Glomerular visceral epithelial cell (primary cell): ENCODE measurements at regions not wholly inside any gene's neighbourhood (a gene's known extent, or its start where the extent isn't known, plus 50 kb on each side); places are given as distances from the start of the nearest gene placed in this dataset.
"Not testable (repeated sequence)": the region's sequence is repeated elsewhere in the genome, so short reads cannot be mapped to it uniquely, and the experiment has no call there.

Experiments
- DNase-seq: peaks from one replicate; pipeline ENCODE4 v3.0.0-alpha.2; 2016; ENCODE audit errors: extremely low spot score

DNA sequence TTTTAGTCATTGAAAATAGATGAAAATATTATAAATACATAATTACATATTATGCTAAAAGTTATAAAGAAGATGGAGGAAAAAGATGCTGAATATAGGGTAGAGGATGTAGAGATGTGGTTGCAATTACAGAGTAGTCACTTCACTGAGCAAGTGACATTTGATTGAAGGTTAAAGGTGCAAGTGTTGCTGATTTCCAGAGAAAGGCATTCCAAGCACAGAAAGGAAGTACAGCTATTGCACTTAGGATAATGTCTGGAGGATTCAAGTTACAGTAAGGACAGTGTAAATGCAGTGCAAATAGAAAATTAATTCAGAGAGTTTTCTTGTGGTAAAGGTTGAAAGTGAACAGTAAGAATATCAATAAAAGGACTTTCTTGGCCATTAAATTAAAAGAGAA lies 1721.8 kb downstream of the PCDH9 start:
- DNase-seq: no peak

DNA sequence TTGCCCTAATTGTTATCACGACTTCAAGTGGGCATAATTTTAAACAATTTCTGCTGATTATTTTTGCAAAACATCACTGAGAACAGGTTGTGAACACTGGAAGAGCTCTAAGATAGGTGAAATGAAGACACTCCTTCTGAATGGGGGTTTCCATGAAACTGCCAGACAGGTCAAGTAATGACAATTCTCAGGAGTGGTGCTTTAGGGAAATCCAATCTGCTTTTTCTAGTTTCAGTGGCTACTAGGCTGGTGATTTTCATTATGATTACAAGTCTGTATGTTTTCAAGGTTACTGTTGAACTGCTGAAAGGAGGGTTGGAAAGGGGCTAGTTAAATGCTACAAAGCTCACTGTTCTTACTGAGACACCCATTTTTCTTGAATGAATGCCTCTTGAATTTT lies 1724.2 kb downstream of the PCDH9 start:
- DNase-seq: no peak

DNA sequence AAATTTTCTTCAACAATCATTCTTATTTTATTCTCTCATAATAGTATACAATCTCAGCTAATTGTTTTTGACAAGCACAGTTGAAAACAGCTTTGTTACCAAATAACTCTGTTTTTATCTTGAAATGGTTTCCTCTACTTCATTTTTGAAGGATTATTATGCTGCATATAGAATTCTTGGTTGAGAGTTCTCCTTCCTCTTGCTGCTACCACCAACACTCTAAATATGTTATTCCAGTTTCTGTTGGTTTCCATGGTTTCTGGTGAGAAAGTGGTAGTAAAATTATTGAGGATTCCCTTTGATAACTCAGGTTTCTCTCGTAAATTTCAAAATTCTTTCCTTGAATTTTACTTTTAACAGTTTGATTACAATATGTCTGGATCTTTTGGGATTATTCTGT lies 1725.9 kb downstream of the PCDH9 start:
- DNase-seq: no peak

DNA sequence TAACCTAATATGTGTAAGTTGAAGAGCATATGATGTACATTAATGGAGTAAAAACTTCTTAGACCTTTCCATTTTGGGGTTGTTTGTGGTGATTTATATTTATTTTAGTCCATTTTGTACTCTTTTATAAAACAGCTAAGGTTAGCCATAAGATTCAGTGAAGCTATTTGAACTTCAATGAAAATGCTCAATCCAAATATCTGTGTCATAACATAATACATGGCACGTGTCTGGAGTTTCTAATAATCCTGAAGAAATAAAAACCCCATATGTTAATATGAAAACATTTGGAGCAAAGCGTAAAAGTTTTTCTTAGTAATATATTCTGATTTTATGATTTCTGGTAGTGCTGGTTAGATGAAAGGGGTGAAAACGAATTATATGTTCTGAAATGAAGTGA lies 1729.7 kb downstream of the PCDH9 start:
- DNase-seq: no peak

DNA sequence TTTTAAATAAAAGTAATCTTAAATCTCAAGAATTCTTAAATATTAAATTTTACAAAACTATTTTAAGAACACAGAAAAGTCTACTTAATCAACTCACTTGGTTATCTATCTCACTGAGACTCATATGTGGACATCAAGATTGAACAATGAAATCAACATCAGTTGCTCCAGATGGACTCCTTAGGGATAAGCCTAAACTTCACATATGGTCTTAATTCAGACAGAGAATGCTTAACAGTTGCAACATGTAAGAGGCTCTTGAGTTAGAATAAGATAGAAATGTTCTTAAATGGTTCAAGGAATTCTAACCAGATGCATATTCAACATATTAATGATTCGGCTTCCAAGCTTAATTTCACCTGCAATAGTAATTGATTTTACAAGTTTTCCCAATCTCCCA lies 1730.9 kb downstream of the PCDH9 start:
- DNase-seq: no peak

DNA sequence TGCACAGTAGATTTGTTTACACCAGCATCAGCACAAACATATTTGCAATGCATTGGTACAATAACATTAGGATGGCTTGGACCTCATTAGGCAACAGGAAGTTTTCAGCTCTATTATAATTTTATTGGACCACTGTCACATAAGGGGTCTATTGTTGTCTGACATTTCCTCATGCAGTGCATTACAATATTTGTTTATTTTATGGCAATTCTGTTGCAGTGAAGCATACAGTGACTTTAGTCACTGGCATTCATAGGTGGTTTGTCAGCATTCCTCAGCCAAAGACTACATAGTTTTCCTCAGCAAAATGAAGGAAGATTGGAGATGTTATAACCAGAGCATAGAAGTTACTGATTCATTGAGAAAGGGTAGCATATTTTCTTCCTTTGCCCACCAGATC lies 1732.9 kb downstream of the PCDH9 start:
- peak; percentile 53 for DNase-seq

DNA sequence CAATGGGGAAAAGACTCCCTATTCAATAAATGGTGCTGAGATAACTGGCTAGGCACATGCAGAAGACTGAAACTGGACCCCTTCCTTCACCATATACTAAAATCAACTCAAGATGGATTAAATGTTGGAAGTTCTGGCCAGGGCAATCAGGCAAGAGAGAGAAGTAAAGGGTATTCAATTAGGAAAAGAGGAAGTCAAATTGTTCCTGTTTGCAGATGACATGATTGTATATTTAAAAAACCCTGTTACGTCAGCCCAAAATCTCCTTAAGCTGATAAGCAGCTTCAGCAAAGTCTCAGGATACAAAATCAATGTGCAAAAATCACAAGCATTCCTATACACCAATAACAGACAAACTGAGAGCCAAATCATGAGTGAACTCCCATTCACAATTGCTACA lies 1739.4 kb downstream of the PCDH9 start:
- DNase-seq: not testable (repeated sequence)

DNA sequence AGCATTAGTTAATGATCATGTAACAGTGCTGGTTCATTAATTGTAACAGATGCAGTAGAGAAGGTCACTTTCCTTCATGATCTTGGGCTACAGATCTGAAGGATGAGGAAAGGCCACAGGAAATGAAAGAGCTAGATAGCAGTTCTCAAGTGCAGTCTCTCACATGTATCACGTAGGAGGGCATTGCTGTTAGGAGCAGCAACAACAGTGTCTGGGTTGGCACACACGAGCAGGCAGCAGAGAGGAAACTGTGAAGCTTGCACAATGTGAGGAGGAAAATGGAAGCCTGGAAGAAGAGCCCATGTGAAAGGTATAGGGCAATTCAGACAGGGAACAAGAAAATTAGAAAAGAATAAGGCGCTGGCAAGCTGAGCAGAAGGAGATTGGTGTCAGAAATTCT lies 1741.5 kb downstream of the PCDH9 start:
- DNase-seq: no peak

DNA sequence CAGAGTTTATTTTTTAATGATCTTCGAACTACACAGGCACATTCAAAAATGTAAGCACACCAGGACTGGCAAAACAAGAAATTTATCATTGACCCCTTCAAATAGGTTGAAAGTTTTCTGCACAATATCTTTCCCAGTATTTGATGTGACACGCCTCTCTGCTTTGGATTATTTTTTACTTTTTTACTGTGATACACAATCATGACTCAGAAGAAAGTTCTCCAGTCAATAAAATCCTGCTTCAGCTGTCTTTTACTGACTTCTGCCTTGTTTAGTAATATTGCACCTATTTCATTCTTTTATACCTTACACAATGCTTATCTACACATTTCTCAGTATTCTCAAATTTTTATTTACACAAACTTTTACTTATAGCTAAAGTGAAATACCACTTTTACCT lies 1750.4 kb downstream of the PCDH9 start:
- DNase-seq: no peak

DNA sequence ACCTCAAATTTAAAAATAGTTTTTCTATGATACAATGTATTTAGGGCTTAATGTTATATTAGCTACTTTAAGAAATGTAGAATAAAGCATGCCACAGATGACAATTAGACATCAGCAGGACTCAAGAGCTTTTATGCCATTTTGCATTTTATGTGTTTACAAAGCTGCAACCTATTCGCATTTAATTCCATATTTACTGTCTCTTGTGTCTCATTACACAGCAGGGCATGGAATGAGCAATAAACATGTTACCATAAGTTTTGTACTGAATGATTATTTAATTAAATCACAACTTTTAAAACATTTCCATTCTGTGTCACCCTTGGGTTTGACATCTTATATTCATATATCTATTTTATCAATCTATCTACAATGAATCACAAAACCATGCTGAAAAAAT lies 1756.9 kb downstream of the PCDH9 start:
- DNase-seq: no peak

DNA sequence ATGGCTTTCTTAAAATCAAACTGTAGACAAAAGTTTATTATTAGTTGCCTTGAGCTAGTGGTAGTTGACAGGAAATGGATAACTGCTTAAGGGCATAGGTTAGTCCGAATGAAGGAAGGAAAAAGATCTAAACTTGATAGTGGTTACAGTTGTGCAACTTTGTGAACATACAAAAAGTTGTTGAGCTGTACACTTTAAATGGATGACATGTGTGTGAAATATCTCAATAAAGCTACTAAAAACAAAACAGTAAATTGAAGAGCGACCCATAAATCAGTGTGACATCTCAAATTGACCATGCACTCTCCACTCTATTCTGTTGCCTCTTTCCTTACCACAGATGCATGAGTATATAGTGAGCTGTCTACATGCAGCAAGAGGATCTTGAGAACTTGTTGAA lies 1757.8 kb downstream of the PCDH9 start:
- no peak for DNase-seq

DNA sequence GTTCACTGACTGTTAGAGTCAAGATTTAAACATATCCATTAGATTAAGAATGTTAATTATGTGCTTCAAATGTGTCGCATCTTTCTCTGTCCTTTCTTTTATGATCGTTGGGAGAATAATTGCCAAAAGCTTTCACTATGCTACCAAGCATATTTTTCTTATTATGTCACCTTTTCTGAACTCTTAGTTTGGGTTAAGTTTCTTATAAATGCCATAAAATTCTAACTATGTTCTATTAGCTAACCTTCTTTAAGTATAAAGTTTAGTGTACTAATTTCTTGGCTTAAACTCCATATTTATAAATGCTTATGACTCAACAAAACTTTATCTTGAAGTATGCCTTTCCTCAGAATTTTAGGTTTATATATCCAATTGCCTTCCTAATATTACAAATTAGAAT lies 1759.4 kb downstream of the PCDH9 start:
- DNase-seq: no peak

DNA sequence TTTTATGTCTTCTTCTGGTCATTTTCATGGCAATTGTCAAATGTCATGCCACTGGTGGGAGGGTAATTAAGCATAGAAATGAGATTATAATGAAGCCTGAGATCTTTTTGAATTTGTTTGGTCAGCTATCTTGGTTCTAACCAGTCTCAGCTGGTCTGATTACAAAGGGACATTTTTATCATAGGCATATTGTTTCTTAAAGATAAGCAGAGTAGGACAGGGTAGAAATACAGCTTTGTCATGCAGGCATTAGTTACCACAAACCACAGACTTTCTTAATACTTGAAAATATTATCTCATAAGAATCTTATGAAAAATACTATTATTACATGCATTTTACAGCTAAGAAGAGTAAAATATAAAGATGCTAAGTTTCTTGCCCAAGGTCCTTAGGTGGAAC lies 1761.5 kb downstream of the PCDH9 start:
- DNase-seq: no peak

DNA sequence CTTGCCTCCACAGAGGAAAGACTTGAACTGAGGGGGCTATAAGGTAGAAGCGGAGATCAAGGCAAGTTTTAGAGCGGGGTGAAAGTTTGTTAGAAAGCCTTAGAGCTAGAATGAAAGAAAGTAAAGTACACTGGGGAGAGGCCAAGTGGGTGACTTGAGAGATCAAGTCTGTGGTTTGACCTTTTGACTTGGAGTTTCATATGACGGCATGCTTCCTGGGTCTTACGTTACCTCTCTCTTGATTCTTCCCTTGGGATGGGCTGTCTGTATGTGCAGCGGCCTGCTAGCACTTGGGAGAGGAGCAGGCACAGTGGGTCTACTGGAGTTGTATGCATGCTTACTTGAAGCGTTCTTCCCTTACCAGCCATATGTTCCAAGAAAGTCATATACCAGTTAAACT lies 1768.5 kb downstream of the PCDH9 start:
- DNase-seq: peak; percentile 1

DNA sequence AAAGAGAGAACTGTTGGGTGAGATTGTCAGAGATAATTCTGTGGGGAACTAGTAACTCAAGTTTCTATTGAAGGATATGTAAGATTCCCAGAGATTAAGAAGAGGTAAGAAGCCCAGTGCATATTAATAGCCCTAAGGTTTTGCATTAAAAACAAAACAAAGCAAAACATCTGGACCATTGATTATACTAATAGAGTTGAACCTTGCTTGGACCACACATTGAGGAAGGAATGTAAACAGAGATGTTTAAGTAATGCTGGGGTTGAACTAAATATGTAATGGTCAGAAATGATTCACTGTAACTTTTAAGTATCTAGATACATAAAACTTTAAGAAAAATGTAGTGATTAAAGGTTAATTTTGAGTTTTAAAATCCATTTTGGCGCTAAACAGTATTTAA lies 1770.0 kb downstream of the PCDH9 start:
- no peak for DNase-seq

DNA sequence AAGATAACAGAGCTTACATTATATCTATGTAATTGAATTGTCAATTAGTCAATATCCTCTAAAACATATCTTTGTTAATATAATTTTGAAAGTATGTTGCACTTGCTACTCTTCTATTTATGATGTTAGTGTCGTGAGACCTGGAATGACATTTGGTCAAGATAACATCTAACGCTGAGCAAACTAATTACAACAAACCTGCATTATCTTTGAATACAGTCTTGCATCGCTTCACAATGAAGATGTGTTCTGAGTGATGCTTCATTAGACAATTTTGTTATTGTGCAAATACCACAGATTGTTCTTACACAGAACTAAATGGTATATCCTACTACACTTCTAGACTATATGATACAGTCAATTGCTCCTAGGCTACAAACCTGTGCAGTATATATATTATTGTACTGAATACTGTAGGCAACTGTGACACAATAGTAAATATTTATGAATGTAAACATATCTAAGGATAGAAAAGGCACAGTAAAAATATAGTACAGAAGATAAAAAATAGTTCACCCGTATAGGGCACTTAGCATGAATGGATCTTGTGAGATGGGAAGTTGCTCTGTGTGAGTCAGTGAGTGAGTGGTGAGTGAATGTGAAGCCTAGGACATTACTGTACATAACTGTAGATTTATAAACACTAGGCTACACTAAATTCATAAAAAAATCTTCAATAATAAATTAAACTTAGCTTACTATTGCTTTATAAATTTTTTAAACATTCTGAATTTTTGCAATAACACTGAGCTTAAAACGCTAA lies 1773.8 kb downstream of the PCDH9 start:
- DNase-seq: no peak

DNA sequence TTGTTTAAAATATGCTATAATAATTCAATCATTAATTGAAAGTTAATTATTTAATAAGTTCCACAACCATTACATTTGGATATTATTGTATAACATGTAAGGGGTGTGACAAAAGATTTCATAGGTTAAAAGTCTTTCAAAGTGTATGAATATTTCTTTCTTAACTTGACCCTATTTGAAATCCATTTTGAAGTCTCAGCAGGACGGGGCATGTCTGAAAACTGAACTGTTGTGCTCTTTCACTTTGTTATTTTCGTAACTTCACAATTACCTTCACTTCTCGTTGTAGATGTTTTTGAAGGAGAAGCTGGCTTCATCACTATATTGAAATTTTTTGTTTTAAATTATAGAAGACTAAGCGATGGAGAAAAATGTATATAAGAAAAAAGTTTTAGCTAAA lies 1775.7 kb downstream of the PCDH9 start:
- DNase-seq: no peak

DNA sequence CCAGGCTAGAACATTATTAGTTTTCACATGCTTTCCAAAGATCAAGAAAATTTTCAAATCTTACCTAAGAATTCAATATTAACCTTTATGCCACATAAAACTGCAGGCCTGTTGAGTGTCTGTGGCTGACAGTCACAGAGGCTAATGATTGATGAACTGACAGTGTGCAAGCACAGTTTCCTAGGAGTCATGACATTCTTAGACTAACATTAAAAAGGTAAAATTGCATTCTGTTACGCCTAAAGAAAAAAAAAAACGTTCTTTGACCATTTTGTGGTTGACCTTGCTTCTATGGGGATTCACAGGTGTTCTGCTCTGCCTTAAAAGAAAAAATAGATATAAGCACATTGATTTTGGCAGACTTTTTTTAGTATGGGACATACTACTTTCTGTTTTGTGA lies 1776.2 kb downstream of the PCDH9 start:
- peak; percentile 39 for DNase-seq

DNA sequence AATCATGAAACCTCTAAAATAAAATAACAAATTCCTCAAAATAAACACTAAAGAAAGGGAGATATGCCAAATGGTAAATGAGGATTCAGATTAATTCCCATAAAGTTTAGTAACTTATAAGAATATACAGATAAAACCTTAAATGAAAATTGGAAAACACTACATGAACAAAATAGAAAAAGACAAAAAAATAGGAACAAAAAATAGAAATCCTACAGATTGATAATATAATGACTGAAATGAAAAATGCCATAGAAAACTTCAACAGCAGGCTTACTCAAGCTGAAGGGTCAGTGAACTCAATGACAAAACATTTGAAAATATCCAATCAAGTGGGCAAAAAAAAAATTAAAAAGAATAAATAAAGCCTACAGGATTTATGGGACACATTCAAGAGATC lies 1784.8 kb downstream of the PCDH9 start:
- DNase-seq: no peak

DNA sequence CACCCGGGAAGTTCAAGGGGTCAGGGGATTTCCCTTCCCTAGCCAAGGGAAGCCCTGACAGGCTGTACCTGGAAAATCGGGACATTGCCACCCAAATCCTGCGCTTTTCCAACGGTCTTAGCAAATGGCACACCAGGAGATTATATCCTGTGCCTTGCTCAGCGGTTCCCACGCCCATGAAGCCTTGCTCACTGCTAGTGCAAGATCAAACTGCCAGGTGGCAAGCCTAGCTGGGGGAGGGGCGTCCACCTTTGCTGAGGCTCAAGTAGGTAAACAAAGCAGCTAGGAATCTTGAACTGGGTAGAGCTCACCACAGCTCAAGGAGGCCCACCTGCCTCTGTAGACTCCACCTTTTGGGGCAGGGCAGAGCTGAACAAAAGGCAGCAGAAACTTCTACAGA lies 1794.5 kb downstream of the PCDH9 start:
- DNase-seq: no peak

DNA sequence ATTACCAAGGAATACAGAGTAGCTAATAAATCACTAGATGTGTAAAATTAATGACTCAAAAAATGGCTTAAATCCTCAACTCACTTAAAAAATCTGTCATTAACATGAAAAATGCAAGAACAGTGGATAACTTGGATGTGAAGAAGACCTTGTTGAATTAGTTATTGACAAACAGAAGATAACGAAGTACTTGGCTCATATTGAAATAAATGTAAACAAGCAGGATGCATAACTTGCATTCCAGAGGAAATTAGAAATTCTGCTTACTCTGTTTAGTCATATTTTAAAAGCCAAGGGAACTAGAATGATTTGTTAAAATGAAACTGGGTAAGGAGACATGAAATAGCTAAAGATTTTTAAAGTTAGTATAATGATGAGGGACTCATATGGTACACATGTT lies 1812.2 kb downstream of the PCDH9 start:
- DNase-seq: no peak

DNA sequence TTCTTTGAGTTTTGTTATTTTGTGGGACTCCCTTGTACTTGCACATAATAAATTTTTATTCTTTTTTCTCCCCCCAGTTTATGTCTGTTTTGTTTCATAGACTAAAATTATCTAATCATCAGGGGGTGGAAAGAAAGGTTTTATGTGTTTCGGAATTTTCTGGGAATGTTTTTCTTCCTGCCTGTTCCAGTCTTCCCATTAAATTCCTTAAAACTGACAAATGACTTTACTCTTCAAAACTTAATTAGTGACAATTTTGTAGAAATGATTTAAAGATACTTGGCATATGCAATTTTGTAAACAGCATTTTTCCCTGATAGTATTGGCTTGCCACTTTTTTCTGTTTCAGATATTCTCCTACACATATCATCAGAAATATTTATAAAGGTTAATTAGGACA lies 1813.4 kb downstream of the PCDH9 start:
- DNase-seq: no peak

DNA sequence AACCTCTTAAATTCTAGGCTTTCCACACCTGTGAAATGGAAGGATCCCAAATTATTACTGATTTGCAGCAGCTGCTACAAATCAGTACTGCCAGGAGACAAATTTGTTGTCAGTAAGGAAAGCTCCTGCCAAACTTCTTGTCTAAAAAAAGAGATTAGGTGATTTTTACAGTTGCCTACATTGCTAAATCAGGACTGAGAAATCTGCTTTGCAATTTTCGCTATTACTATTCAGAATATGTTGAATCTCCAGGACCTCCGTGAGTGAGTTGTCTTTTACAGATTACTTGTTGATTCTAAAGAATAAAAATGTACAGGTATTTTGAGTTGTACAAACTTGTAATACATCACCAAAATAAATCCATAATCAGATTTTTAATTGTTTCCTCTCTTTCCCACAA lies 1815.9 kb downstream of the PCDH9 start:
- DNase-seq: no peak

DNA sequence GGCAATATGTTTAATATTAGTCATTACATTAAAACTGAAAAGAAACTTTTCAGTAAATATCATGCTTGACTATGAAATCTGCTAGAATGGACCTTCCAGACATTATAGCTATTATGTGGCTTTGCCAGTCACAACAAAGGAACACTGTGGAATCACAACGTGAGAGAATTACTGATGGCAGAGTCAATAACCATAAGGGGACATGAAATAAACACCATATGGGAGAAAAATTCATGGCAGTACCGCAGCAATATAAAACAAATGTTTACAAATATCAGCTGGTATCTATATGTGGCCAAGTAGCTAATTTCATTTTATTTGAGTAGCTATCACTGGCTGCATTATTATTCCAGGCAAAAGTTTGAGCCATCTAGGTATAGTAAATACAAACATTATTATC lies 1818.6 kb downstream of the PCDH9 start:
- DNase-seq: no peak
